ENCODE measurements at regions not wholly inside any gene's neighbourhood (a gene's known extent, or its start where the extent isn't known, plus 50 kb on each side); places are given as distances from the start of the nearest gene placed in this dataset.
A peak's percentile ranks its signal among the peaks of the same experiment; 100 is the strongest.
"Not testable (repeated sequence)": the region's sequence is repeated elsewhere in the genome, so short reads cannot be mapped to it uniquely, and the experiment has no call there.

DNA sequence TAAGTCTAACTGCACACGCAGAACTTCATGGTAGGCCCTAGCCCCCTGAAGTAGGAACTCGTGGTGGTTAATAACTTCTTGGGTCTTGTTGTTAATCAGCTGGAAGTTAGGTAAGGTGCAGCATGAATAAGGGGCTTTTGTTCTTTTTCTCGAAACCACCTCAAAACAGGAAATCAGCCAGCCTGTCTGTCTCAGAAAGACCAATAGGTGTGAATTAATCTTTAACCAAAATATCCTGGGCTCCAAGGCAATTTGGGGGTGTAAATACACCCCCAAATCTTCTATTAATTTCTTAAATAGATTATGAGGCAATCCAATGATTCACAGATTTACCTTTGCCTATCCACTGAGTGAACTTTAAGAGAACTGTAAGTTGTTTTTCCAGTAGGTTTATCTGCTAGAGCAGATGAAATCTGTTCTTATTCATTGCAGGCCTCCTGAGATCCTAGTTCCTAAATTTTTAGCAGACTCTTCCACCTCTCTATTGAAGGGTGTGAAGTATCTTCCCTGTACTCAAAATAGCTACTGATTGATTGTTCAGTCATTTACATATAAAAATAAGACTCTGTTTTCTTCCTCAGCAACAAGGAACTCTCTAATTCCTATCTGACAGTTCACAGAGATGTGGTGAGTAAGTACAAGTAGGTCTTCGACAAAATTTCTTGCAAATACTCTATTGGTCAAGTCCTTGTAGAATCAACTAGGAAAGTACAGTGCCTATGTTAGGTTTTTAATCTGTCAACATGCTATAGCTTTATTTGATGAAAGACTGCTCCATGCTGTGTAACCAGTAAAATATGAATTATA, 427.1 kb upstream of the NOX3 start:
- H3K9me3 Mint-ChIP-seq: peaks cover 2% of the 10 kb centered on the region
- H3K27me3 Mint-ChIP-seq: no peaks in the 10 kb centered on the region
- no peak for DNase-seq
- no peaks in the 10 kb centered on the region for H3K36me3 Mint-ChIP-seq (ENCODE audit: low read depth)
- peaks cover 35% of the 10 kb centered on the region for H3K4me1 Mint-ChIP-seq (ENCODE audit: low read depth)
- H3K4me3 Mint-ChIP-seq: no peak overlapping the region
- peak overlapping the region; percentile 53 for H3K27ac Mint-ChIP-seq

- Mint-ChIP-seq H3K4me3 (no peak overlapping the region), H3K27me3 (no peaks in the 10 kb centered on the region), H3K27ac (peak overlapping the region; percentile 62), H3K9me3 (peaks cover 2% of the 10 kb centered on the region), H3K36me3 (ENCODE audit: low read depth) (no peaks in the 10 kb centered on the region), H3K4me1 (ENCODE audit: low read depth) (peaks cover 35% of the 10 kb centered on the region)
- no peak for DNase-seq
Observed at GRCh38 chr6:155881826-155882526, 426.3 kb upstream of the NOX3 start.

- H3K27me3 Mint-ChIP-seq: no peaks in the 10 kb centered on the region
- H3K36me3 Mint-ChIP-seq (ENCODE audit: low read depth): no peaks in the 10 kb centered on the region
- H3K4me1 Mint-ChIP-seq (ENCODE audit: low read depth): peaks cover 35% of the 10 kb centered on the region
- H3K4me3 Mint-ChIP-seq: no peak overlapping the region
- H3K9me3 Mint-ChIP-seq: peaks cover 2% of the 10 kb centered on the region
- no peak overlapping the region for H3K27ac Mint-ChIP-seq
- no peak for DNase-seq
Observed at GRCh38 chr6:155880900-155881299, 425.3 kb upstream of the NOX3 start.

GRCh38 chr6:155872961-155873360, 417.3 kb upstream of the NOX3 start:
- Mint-ChIP-seq H3K4me3 (no peak overlapping the region), H3K9me3 (peaks cover 5% of the 10 kb centered on the region), H3K27me3 (no peaks in the 10 kb centered on the region), H3K27ac (no peak overlapping the region), H3K4me1 (ENCODE audit: low read depth) (peaks cover 6% of the 10 kb centered on the region), H3K36me3 (ENCODE audit: low read depth) (no peaks in the 10 kb centered on the region)
- DNase-seq: no peak

DNA sequence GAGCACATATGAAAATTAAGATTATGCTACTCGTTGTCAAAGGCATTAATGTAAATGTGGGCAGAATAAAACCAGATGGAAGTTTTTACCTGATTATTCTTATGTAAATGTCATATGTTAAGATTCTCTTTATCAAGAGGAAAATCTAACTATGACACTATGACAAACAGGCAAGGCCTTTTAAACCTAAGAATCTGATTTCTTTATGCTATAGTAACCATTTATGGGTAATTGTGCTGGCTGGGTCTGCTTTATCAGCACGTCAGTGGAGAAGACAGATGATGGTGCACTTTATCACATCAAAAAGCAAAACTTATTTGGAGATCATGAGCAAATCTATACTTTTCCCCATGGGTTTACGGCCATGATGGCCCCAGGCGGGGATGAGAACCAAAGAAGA, 412.0 kb upstream of the NOX3 start:
- H3K4me1 Mint-ChIP-seq (ENCODE audit: low read depth): no peaks in the 10 kb centered on the region
- H3K27ac Mint-ChIP-seq: no peak overlapping the region
- peaks cover 13% of the 10 kb centered on the region for H3K9me3 Mint-ChIP-seq
- no peaks in the 10 kb centered on the region for H3K36me3 Mint-ChIP-seq (ENCODE audit: low read depth)
- no peak for DNase-seq
- H3K4me3 Mint-ChIP-seq: no peak overlapping the region
- no peaks in the 10 kb centered on the region for H3K27me3 Mint-ChIP-seq

DNA sequence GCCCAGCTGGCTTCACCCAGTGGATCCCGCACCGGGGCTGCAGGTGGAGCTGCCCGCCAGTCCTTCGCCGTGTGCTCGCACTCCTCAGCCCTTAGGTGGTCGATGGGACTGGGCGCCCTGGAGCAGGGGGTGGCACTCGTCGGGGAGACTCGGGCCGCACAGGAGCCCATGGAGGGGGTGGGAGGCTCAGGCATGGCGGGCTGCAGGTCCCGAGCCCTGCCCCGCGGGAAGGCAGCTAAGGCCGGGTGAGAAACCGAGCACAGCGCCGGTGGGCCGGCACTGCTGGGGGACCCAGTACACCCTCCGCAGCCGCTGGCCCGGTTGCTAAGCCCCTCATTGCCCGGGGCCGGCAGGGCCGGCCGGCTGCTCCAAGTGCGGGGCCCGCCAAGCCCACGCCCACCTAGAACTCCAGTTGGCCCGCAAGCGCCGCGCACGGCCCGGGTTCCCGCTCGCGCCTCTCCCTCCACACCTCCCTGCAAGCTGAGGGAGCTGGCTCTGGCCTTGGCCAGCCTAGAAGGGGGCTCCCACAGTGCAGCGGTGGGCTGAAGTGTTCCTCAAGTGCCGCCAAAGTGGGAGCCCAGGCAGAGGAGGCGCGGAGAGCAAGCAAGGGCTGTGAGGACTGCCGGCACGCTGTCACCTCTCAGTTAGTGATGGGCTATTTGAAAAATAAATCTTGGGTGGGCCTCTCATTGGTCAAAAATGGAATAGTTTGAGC, 411.2 kb upstream of the NOX3 start:
- H3K27me3 Mint-ChIP-seq; H3K27ac Mint-ChIP-seq; H3K36me3 Mint-ChIP-seq (ENCODE audit: low read depth); DNase-seq; H3K4me1 Mint-ChIP-seq (ENCODE audit: low read depth); H3K4me3 Mint-ChIP-seq: not testable (repeated sequence)
- peaks cover 13% of the 10 kb centered on the region for H3K9me3 Mint-ChIP-seq

- Mint-ChIP-seq H3K27ac (no peak overlapping the region), H3K27me3 (no peaks in the 10 kb centered on the region), H3K36me3 (ENCODE audit: low read depth) (peaks cover 3% of the 10 kb centered on the region), H3K4me1 (ENCODE audit: low read depth) (no peaks in the 10 kb centered on the region), H3K4me3 (no peak overlapping the region), H3K9me3 (peaks cover 34% of the 10 kb centered on the region)
- no peak for DNase-seq
Observed at GRCh38 chr6:155861821-155862220, 406.2 kb upstream of the NOX3 start.

- not testable (repeated sequence) for H3K27me3 Mint-ChIP-seq; H3K4me3 Mint-ChIP-seq; H3K27ac Mint-ChIP-seq; H3K4me1 Mint-ChIP-seq (ENCODE audit: low read depth); DNase-seq; H3K36me3 Mint-ChIP-seq (ENCODE audit: low read depth)
- peaks cover 34% of the 10 kb centered on the region for H3K9me3 Mint-ChIP-seq
Observed at GRCh38 chr6:155858906-155859305, 403.3 kb upstream of the NOX3 start.

- Mint-ChIP-seq H3K27ac (no peak overlapping the region), H3K4me3 (no peak overlapping the region), H3K4me1 (ENCODE audit: low read depth) (peaks cover 3% of the 10 kb centered on the region), H3K36me3 (ENCODE audit: low read depth) (peaks cover 3% of the 10 kb centered on the region), H3K9me3 (peaks cover 12% of the 10 kb centered on the region), H3K27me3 (no peaks in the 10 kb centered on the region)
- no peak for DNase-seq
Observed at GRCh38 chr6:155854787-155855186, 399.1 kb upstream of the NOX3 start.

- no peak overlapping the region for H3K4me3 Mint-ChIP-seq
Observed at GRCh38 chr6:155853011-155853410, 397.4 kb upstream of the NOX3 start.

GRCh38 chr6:155850408-155850841, 394.8 kb upstream of the NOX3 start:
- Mint-ChIP-seq H3K27ac (no peak overlapping the region), H3K4me3 (no peak overlapping the region), H3K9me3 (peaks cover 10% of the 10 kb centered on the region), H3K27me3 (no peaks in the 10 kb centered on the region), H3K4me1 (ENCODE audit: low read depth) (peaks cover 3% of the 10 kb centered on the region), H3K36me3 (ENCODE audit: low read depth) (no peaks in the 10 kb centered on the region)
- DNase-seq: no peak

More at GRCh38 chr6:155853011-155853410, 397.4 kb upstream of the NOX3 start:
- Mint-ChIP-seq H3K9me3 (peaks cover 2% of the 10 kb centered on the region), H3K4me1 (ENCODE audit: low read depth) (peaks cover 3% of the 10 kb centered on the region), H3K27ac (no peak overlapping the region), H3K27me3 (no peaks in the 10 kb centered on the region), H3K36me3 (ENCODE audit: low read depth) (no peaks in the 10 kb centered on the region)
- no peak for DNase-seq

DNA sequence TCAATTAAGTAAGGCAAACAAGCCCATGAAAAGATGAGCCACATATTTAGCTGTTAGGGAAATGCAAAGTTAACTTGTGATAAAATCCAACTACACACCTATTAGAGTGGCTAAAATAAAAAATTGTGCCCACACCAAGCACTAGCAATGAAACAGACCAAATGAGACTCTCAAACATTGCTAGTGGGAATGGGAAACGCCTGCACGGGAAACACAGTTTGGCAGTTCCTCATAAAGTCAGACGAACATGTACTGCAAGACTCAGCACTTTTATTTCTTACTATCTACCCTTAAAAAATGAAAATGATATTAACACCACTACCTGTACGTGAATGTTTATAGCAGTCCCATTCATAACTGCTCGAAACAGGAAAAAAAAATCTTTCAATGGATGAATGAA, 392.1 kb upstream of the NOX3 start:
- Mint-ChIP-seq H3K4me3 (no peak overlapping the region), H3K36me3 (ENCODE audit: low read depth) (no peaks in the 10 kb centered on the region), H3K27me3 (no peaks in the 10 kb centered on the region), H3K27ac (no peak overlapping the region), H3K4me1 (ENCODE audit: low read depth) (peaks cover 3% of the 10 kb centered on the region), H3K9me3 (peaks cover 17% of the 10 kb centered on the region)
- DNase-seq: no peak

DNA sequence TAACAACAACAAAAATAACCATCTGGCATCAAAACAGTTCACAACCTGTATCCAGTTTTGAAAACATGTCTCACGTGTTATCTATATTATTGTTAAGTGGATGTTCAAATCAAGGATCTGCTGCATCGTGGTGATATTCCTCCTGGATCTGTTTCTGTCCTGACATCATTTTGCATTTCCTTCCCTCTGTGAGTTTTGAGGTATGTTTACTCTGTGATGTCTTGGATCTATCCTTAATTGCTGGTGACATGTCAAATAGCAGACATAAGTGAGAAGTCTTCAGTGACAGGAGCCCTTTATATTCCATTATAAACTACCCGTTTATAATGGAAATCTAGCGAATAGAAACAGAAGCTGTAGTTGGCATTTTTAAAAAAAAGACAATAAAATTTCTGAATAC, 381.8 kb upstream of the NOX3 start:
- Mint-ChIP-seq H3K4me3 (no peak overlapping the region), H3K4me1 (ENCODE audit: low read depth) (no peaks in the 10 kb centered on the region), H3K27me3 (no peaks in the 10 kb centered on the region), H3K9me3 (no peaks in the 10 kb centered on the region), H3K27ac (no peak overlapping the region), H3K36me3 (ENCODE audit: low read depth) (no peaks in the 10 kb centered on the region)
- DNase-seq: no peak

- H3K27ac Mint-ChIP-seq: no peak overlapping the region
- no peaks in the 10 kb centered on the region for H3K36me3 Mint-ChIP-seq (ENCODE audit: low read depth)
- no peaks in the 10 kb centered on the region for H3K9me3 Mint-ChIP-seq
- H3K4me1 Mint-ChIP-seq (ENCODE audit: low read depth): no peaks in the 10 kb centered on the region
- no peak overlapping the region for H3K4me3 Mint-ChIP-seq
- H3K27me3 Mint-ChIP-seq: no peaks in the 10 kb centered on the region
- DNase-seq: no peak
Observed at GRCh38 chr6:155832596-155832995, 377.0 kb upstream of the NOX3 start.

DNA sequence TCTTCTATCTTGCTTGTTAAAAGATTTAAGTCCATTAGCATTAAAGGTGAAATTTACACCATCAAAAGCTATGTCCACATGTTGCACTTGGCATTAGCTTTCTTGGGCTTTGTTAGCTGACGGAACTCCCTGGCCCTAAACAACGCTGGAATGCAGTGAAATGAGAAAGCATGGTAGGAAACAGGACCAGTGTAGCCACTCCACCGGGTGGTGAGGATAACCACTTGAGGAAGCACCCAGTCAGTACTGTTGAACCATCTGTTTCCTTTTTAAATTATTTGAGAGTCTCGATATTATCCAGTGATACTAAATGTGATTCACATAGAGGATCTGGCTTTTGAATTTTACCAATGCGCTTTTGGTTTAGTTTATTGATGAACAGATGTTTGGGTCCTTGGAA, 374.9 kb upstream of the NOX3 start:
- no peak for DNase-seq
- no peaks in the 10 kb centered on the region for H3K27me3 Mint-ChIP-seq
- no peak overlapping the region for H3K27ac Mint-ChIP-seq
- no peaks in the 10 kb centered on the region for H3K4me1 Mint-ChIP-seq (ENCODE audit: low read depth)
- no peak overlapping the region for H3K4me3 Mint-ChIP-seq
- no peaks in the 10 kb centered on the region for H3K36me3 Mint-ChIP-seq (ENCODE audit: low read depth)
- H3K9me3 Mint-ChIP-seq: no peaks in the 10 kb centered on the region

All from activated T-cell treated with anti-CD3 and anti-CD28 coated beads, Interleukin-2, amount 50 U/mL, for 24 hours (primary cell).